ENCODE measurements at regions not wholly inside any gene's neighbourhood (a gene's known extent, or its start where the extent isn't known, plus 50 kb on each side); places are given as distances from the start of the nearest gene placed in this dataset.
A peak's percentile ranks its signal among the peaks of the same experiment; 100 is the strongest.

- Mint-ChIP-seq H3K36me3 (ENCODE audit: insufficient read depth, unreplicated experiment) (no peaks in the 10 kb centered on the region), H3K27me3 (ENCODE audit: unreplicated experiment) (no peaks in the 10 kb centered on the region), H3K9me3 (ENCODE audit: low read depth, unreplicated experiment) (peaks cover 2% of the 10 kb centered on the region), H3K27ac (ENCODE audit: unreplicated experiment) (no peak overlapping the region), H3K4me1 (ENCODE audit: low read depth, unreplicated experiment) (no peaks in the 10 kb centered on the region), H3K4me3 (ENCODE audit: low read depth, unreplicated experiment) (no peak overlapping the region)
- BruUV-seq (replicated peaks): no TSS peak
- DNase-seq: no peak
- intact Hi-C loops (cut with micrococcal nuclease; ENCODE audit: unreplicated experiment): no loop called here
- CTCF ChIA-PET: interaction anchor here (0.7 kb wide), 1 partner anchor 13 kb away, joined by 4 read pairs; no protein-coding TSS in a partner anchor
- no peak for TF ChIP-seq CTCF (IDR thresholded peaks at IDR 0.05; ENCODE audit: unreplicated experiment)
Observed at GRCh38 chrX:20954014-20954413, 420.2 kb upstream of the CNKSR2 start.

GRCh38 chrX:20952180-20952579, 422.0 kb upstream of the CNKSR2 start:
- Mint-ChIP-seq H3K27me3 (ENCODE audit: unreplicated experiment) (no peaks in the 10 kb centered on the region), H3K4me3 (ENCODE audit: low read depth, unreplicated experiment) (no peak overlapping the region), H3K4me1 (ENCODE audit: low read depth, unreplicated experiment) (no peaks in the 10 kb centered on the region), H3K36me3 (ENCODE audit: insufficient read depth, unreplicated experiment) (no peaks in the 10 kb centered on the region), H3K9me3 (ENCODE audit: low read depth, unreplicated experiment) (peaks cover 2% of the 10 kb centered on the region), H3K27ac (ENCODE audit: unreplicated experiment) (no peak overlapping the region)
- BruUV-seq (replicated peaks): no TSS peak
- intact Hi-C loops (cut with micrococcal nuclease; ENCODE audit: unreplicated experiment): no loop called here
- DNase-seq: no peak
- CTCF ChIA-PET: no interaction called here
- no peak for TF ChIP-seq CTCF (IDR thresholded peaks at IDR 0.05; ENCODE audit: unreplicated experiment)

GRCh38 chrX:20951016-20951810, 423.0 kb upstream of the CNKSR2 start:
- intact Hi-C loops (cut with micrococcal nuclease; ENCODE audit: unreplicated experiment): no loop called here

GRCh38 chrX:20947411-20947912, 426.8 kb upstream of the CNKSR2 start:
- Mint-ChIP-seq H3K9me3 (ENCODE audit: low read depth, unreplicated experiment) (no peaks in the 10 kb centered on the region), H3K27ac (ENCODE audit: unreplicated experiment) (no peak overlapping the region), H3K4me3 (ENCODE audit: low read depth, unreplicated experiment) (no peak overlapping the region), H3K36me3 (ENCODE audit: insufficient read depth, unreplicated experiment) (no peaks in the 10 kb centered on the region), H3K27me3 (ENCODE audit: unreplicated experiment) (no peaks in the 10 kb centered on the region), H3K4me1 (ENCODE audit: low read depth, unreplicated experiment) (peaks cover 9% of the 10 kb centered on the region)
- BruUV-seq (replicated peaks): no TSS peak
- CTCF ChIA-PET: interaction anchor here (0.8 kb wide), 1 partner anchor 184 kb away, joined by 3 read pairs; no protein-coding TSS in a partner anchor
- no peak for DNase-seq
- intact Hi-C loops (cut with micrococcal nuclease; ENCODE audit: unreplicated experiment): no loop called here
- TF ChIP-seq CTCF (IDR thresholded peaks at IDR 0.05; ENCODE audit: unreplicated experiment): no peak

More at GRCh38 chrX:20951016-20951810, 423.0 kb upstream of the CNKSR2 start:
- no peak overlapping the region for H3K27ac Mint-ChIP-seq (ENCODE audit: unreplicated experiment)
- CTCF ChIA-PET: interaction anchor here (0.6 to 0.7 kb wide), 2 partner anchors 226 to 1032 kb away, joined by 4 read pairs; no protein-coding TSS in a partner anchor
- no peaks in the 10 kb centered on the region for H3K36me3 Mint-ChIP-seq (ENCODE audit: insufficient read depth, unreplicated experiment)
- H3K9me3 Mint-ChIP-seq (ENCODE audit: low read depth, unreplicated experiment): peaks cover 2% of the 10 kb centered on the region
- peak; percentile 19 for DNase-seq
- BruUV-seq (replicated peaks): no TSS peak
- no peak overlapping the region for H3K4me3 Mint-ChIP-seq (ENCODE audit: low read depth, unreplicated experiment)
- TF ChIP-seq CTCF (IDR thresholded peaks at IDR 0.05; ENCODE audit: unreplicated experiment): no peak
- no peaks in the 10 kb centered on the region for H3K27me3 Mint-ChIP-seq (ENCODE audit: unreplicated experiment)
- peaks cover 3% of the 10 kb centered on the region for H3K4me1 Mint-ChIP-seq (ENCODE audit: low read depth, unreplicated experiment)
